ENCODE measurements at regions not wholly inside any gene's neighbourhood (a gene's known extent, or its start where the extent isn't known, plus 50 kb on each side); places are given as distances from the start of the nearest gene placed in this dataset.
"Not testable (repeated sequence)": the region's sequence is repeated elsewhere in the genome, so short reads cannot be mapped to it uniquely, and the experiment has no call there.

- DNase-seq (ENCODE audit: low read depth): no peak
Observed at GRCh38 chr6:109875973-109876372, 102.1 kb upstream of the GPR6 start.

GRCh38 chr6:109877028-109878004 lies 100.8 kb upstream of the GPR6 start:
- DNase-seq (ENCODE audit: low read depth): peak; percentile 96

GRCh38 chr6:109878005-109878690 lies 100.0 kb upstream of the GPR6 start:
- DNase-seq (ENCODE audit: low read depth): not testable (repeated sequence)

- DNase-seq (ENCODE audit: low read depth): not testable (repeated sequence)
Observed at GRCh38 chr6:109879081-109879480, 99.0 kb upstream of the GPR6 start.

GRCh38 chr6:109879521-109879920 lies 98.6 kb upstream of the GPR6 start:
- DNase-seq (ENCODE audit: low read depth): peak; percentile 15

GRCh38 chr6:109881069-109881468 lies 97.0 kb upstream of the GPR6 start:
- DNase-seq (ENCODE audit: low read depth): not testable (repeated sequence)

- peak; percentile 68 for DNase-seq (ENCODE audit: low read depth)
Observed at GRCh38 chr6:109881953-109882490, 96.1 kb upstream of the GPR6 start.

GRCh38 chr6:109891924-109892323 lies 86.2 kb upstream of the GPR6 start:
- DNase-seq (ENCODE audit: low read depth): no peak

- peak; percentile 39 for DNase-seq (ENCODE audit: low read depth)
Observed at GRCh38 chr6:109892451-109893435, 85.4 kb upstream of the GPR6 start.

GRCh38 chr6:109893606-109894005 lies 84.5 kb upstream of the GPR6 start:
- no peak for DNase-seq (ENCODE audit: low read depth)

- DNase-seq (ENCODE audit: low read depth): no peak
Observed at GRCh38 chr6:109894181-109894580, 83.9 kb upstream of the GPR6 start.

- DNase-seq (ENCODE audit: low read depth): peak; percentile 61
Observed at GRCh38 chr6:109896341-109896740, 81.8 kb upstream of the GPR6 start.

GRCh38 chr6:109897025-109897424 lies 81.1 kb upstream of the GPR6 start:
- DNase-seq (ENCODE audit: low read depth): no peak

- no peak for DNase-seq (ENCODE audit: low read depth)
Observed at GRCh38 chr6:109897561-109898080, 80.5 kb upstream of the GPR6 start.

GRCh38 chr6:109901976-109902375 lies 76.1 kb upstream of the GPR6 start:
- DNase-seq (ENCODE audit: low read depth): no peak

GRCh38 chr6:109902870-109903269 lies 75.2 kb upstream of the GPR6 start:
- DNase-seq (ENCODE audit: low read depth): no peak

GRCh38 chr6:109910571-109910970 lies 67.5 kb upstream of the GPR6 start:
- no peak for DNase-seq (ENCODE audit: low read depth)

GRCh38 chr6:109912118-109912517 lies 66.0 kb upstream of the GPR6 start:
- DNase-seq (ENCODE audit: low read depth): no peak

GRCh38 chr6:109912952-109913351 lies 65.2 kb upstream of the GPR6 start:
- DNase-seq (ENCODE audit: low read depth): no peak

- DNase-seq (ENCODE audit: low read depth): not testable (repeated sequence)
Observed at GRCh38 chr6:109915748-109916147, 62.4 kb upstream of the GPR6 start.

GRCh38 chr6:109916759-109917158 lies 61.4 kb upstream of the GPR6 start:
- no peak for DNase-seq (ENCODE audit: low read depth)

Data from renal cortical epithelial cell (primary cell).